SK-N-SH treated with all-trans-retinoic acid at 6 μM for 48 hours (cell line): ENCODE measurements at regions not wholly inside any gene's neighbourhood (a gene's known extent, or its start where the extent isn't known, plus 50 kb on each side); places are given as distances from the start of the nearest gene placed in this dataset.

Source experiments
- ATAC-seq: fragments of 200-7000 bp; cut with Tn5 transposase; 3 replicates; pipeline ENCODE4 v1.9.1; 2020; ENCODE audit warnings: mild to moderate bottlenecking, moderate library complexity
- ARNTL ChIP-seq: fragments of 450-650 bp; formaldehyde crosslinking; IDR thresholded peaks from 2 replicates; pipeline ENCODE4 v1.5.0; 2020; ENCODE audit warnings: low read depth, mild to moderate bottlenecking, moderate library complexity, borderline replicate concordance
- CSDC2 ChIP-seq: fragments of 250-450 bp; sonication (Bioruptor Pico); IDR thresholded peaks from 2 replicates; pipeline ENCODE4 v1.5.0; 2020; ENCODE audit warnings: mild to moderate bottlenecking, moderate library complexity
- ESRRG ChIP-seq: fragments of 250-450 bp; sonication (Bioruptor Pico); IDR thresholded peaks from 2 replicates; pipeline ENCODE4 v1.6.1; 2021; ENCODE audit warnings: mild to moderate bottlenecking
- GLIS3 ChIP-seq: fragments of 250-450 bp; sonication (Bioruptor Pico); IDR thresholded peaks from 2 replicates; pipeline ENCODE4 v1.5.0; 2020; ENCODE audit warnings: mild to moderate bottlenecking, moderate library complexity
- ISL1 ChIP-seq: fragments of 250-450 bp; sonication (Bioruptor Pico); IDR thresholded peaks from 2 replicates; pipeline ENCODE4 v2.1.2; 2022; ENCODE audit warnings: mild to moderate bottlenecking, moderate library complexity
- PPARA ChIP-seq: fragments of 250-450 bp; sonication (Bioruptor Pico); IDR thresholded peaks from 2 replicates; pipeline ENCODE4 v1.5.0; 2020; ENCODE audit warnings: mild to moderate bottlenecking, borderline replicate concordance
- RARB ChIP-seq: fragments of 250-450 bp; sonication (Bioruptor Pico); IDR thresholded peaks from 2 replicates; pipeline ENCODE4 v1.8.0; 2021; ENCODE audit warnings: mild to moderate bottlenecking, moderate library complexity
- SNAI2 ChIP-seq: fragments of 250-450 bp; sonication (Bioruptor Pico); IDR thresholded peaks from 2 replicates; pipeline ENCODE4 v1.5.0; 2020; ENCODE audit warnings: mild to moderate bottlenecking, moderate library complexity
- TCF4 ChIP-seq: fragments of 250-450 bp; sonication (Bioruptor Pico); IDR thresholded peaks from 2 replicates; pipeline ENCODE4 v1.8.0; 2021; ENCODE audit warnings: mild to moderate bottlenecking, moderate library complexity, borderline replicate concordance
- ZC3H10 ChIP-seq: fragments of 250-450 bp; sonication (Bioruptor Pico); IDR thresholded peaks from 2 replicates; pipeline ENCODE4 v1.5.1; 2021; ENCODE audit warnings: mild to moderate bottlenecking, moderate library complexity
- ZFP3 ChIP-seq: fragments of 250-450 bp; sonication (Bioruptor Pico); IDR thresholded peaks from 2 replicates; pipeline ENCODE4 v1.5.0; 2020; ENCODE audit warnings: mild to moderate bottlenecking, moderate library complexity
- ZFP30 ChIP-seq: fragments of 450-650 bp; formaldehyde crosslinking; IDR thresholded peaks from 2 replicates; pipeline ENCODE4 v1.5.0; 2022; ENCODE audit warnings: mild to moderate bottlenecking, moderate library complexity
- ZNF565 ChIP-seq: fragments of 450-650 bp; formaldehyde crosslinking; conservative IDR thresholded peaks from 2 replicates; pipeline ENCODE4 v1.5.0; 2020; ENCODE audit warnings: low read depth, mild to moderate bottlenecking, moderate library complexity
- ZNF70 ChIP-seq: fragments of 450-650 bp; formaldehyde crosslinking; IDR thresholded peaks from 2 replicates; pipeline ENCODE4 v1.5.0; 2020; ENCODE audit warnings: mild to moderate bottlenecking, moderate library complexity
- ZNF8 ChIP-seq: fragments of 450-650 bp; formaldehyde crosslinking; IDR thresholded peaks from 2 replicates; pipeline ENCODE4 v1.5.0; 2020; ENCODE audit warnings: mild to moderate bottlenecking, moderate library complexity
- TF ChIP-seq, protein P1 (sequence below): fragments of 250-450 bp; sonication (Bioruptor Pico); IDR thresholded peaks from 2 replicates; pipeline ENCODE4 v1.8.0; 2021; ENCODE audit warnings: low read depth, mild to moderate bottlenecking, moderate library complexity, borderline replicate concordance
- TF ChIP-seq, protein P2 (sequence below): fragments of 250-450 bp; sonication (Bioruptor Pico); IDR thresholded peaks from 2 replicates; pipeline ENCODE4 v1.8.0; 2020; ENCODE audit warnings: mild to moderate bottlenecking, moderate library complexity, borderline replicate concordance
- TF ChIP-seq, protein P3 (sequence below): fragments of 250-450 bp; sonication (Bioruptor Pico); IDR thresholded peaks from 2 replicates; pipeline ENCODE4 v1.5.1; 2020; ENCODE audit warnings: low read depth, mild to moderate bottlenecking, moderate library complexity
- TF ChIP-seq, protein P4 (sequence below): fragments of 250-450 bp; sonication (Bioruptor Pico); IDR thresholded peaks from 2 replicates; pipeline ENCODE4 v1.5.0; 2020; ENCODE audit warnings: mild to moderate bottlenecking, moderate library complexity

DNA sequence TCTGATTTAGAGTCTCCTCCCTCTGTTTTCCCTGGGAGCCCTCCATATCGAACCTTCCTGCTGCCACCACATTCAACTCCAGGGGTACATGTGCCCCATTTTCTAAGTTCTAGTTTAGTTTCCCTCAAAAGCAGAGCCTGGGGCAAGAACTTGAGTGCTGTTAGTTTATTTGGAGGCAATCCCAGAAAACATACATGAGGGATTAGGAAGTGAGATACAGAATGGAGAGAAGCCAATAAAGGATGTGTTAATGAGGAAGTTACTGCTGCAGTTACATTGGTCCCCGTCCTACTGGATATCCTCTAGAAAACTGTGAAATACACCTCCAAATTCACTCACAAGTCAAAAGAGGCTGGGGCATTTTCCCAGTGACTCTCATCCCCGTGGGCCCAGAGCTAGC is 159.4 kb upstream of the SMARCA2 start:
- TF ChIP-seq ZNF70 (CRISPR knock-in tag) (no peak), ESRRG (CRISPR knock-in tag) (no peak), RARB (no peak), CSDC2 (CRISPR knock-in tag) (no peak)
- TF ChIP-seq, protein P1, sequence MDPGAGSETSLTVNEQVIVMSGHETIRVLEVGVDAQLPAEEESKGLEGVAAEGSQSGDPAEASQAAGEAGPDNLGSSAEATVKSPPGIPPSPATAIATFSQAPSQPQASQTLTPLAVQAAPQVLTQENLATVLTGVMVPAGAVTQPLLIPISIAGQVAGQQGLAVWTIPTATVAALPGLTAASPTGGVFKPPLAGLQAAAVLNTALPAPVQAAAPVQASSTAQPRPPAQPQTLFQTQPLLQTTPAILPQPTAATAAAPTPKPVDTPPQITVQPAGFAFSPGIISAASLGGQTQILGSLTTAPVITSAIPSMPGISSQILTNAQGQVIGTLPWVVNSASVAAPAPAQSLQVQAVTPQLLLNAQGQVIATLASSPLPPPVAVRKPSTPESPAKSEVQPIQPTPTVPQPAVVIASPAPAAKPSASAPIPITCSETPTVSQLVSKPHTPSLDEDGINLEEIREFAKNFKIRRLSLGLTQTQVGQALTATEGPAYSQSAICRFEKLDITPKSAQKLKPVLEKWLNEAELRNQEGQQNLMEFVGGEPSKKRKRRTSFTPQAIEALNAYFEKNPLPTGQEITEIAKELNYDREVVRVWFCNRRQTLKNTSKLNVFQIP: no peak
- no peak for ATAC-seq

- TF ChIP-seq ZFP3 (CRISPR knock-in tag): no peak
- TF ChIP-seq ZC3H10 (CRISPR knock-in tag): no peak
- TF ChIP-seq, protein P2, sequence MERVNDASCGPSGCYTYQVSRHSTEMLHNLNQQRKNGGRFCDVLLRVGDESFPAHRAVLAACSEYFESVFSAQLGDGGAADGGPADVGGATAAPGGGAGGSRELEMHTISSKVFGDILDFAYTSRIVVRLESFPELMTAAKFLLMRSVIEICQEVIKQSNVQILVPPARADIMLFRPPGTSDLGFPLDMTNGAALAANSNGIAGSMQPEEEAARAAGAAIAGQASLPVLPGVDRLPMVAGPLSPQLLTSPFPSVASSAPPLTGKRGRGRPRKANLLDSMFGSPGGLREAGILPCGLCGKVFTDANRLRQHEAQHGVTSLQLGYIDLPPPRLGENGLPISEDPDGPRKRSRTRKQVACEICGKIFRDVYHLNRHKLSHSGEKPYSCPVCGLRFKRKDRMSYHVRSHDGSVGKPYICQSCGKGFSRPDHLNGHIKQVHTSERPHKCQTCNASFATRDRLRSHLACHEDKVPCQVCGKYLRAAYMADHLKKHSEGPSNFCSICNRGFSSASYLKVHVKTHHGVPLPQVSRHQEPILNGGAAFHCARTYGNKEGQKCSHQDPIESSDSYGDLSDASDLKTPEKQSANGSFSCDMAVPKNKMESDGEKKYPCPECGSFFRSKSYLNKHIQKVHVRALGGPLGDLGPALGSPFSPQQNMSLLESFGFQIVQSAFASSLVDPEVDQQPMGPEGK (CRISPR knock-in tag): no peak
- TF ChIP-seq CSDC2 (CRISPR knock-in tag): no peak
- no peak for TF ChIP-seq ARNTL (CRISPR knock-in tag)
- no peak for TF ChIP-seq ZNF565
- no peak for TF ChIP-seq PPARA
- TF ChIP-seq RARB: no peak
- no peak for ATAC-seq
Measured at GRCh38 chr9:1857808-1858207, 157.3 kb upstream of the SMARCA2 start.

DNA sequence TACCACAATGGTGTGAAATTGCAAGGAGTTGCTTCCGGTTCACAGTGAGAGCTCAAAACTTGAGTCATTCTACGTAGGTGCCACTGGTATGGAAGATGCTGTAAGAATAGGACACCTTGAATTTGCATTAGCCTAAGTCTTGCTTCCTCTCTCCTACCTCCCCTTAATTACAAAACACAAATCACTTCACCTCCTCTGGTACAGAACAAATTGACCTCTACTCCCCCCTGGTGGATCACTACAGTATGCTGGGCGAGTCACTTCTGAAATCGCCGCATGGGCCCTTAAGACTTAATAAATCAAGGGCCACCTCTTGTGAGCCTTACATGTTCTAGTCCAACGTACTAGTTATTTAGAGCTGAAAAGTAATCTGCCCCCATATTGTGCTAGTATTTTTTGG is 145.3 kb upstream of the SMARCA2 start:
- ATAC-seq: no peak
- TF ChIP-seq, protein P3, sequence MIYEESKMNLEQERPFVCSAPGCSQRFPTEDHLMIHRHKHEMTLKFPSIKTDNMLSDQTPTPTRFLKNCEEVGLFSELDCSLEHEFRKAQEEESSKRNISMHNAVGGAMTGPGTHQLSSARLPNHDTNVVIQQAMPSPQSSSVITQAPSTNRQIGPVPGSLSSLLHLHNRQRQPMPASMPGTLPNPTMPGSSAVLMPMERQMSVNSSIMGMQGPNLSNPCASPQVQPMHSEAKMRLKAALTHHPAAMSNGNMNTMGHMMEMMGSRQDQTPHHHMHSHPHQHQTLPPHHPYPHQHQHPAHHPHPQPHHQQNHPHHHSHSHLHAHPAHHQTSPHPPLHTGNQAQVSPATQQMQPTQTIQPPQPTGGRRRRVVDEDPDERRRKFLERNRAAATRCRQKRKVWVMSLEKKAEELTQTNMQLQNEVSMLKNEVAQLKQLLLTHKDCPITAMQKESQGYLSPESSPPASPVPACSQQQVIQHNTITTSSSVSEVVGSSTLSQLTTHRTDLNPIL (CRISPR knock-in tag): no peak
- no peak for TF ChIP-seq ZNF8 (CRISPR knock-in tag)
- TF ChIP-seq ZNF70 (CRISPR knock-in tag): no peak
- no peak for TF ChIP-seq ZFP3 (CRISPR knock-in tag)
- no peak for TF ChIP-seq ESRRG (CRISPR knock-in tag)
- TF ChIP-seq ISL1 (CRISPR knock-in tag): no peak
- TF ChIP-seq, protein P4, sequence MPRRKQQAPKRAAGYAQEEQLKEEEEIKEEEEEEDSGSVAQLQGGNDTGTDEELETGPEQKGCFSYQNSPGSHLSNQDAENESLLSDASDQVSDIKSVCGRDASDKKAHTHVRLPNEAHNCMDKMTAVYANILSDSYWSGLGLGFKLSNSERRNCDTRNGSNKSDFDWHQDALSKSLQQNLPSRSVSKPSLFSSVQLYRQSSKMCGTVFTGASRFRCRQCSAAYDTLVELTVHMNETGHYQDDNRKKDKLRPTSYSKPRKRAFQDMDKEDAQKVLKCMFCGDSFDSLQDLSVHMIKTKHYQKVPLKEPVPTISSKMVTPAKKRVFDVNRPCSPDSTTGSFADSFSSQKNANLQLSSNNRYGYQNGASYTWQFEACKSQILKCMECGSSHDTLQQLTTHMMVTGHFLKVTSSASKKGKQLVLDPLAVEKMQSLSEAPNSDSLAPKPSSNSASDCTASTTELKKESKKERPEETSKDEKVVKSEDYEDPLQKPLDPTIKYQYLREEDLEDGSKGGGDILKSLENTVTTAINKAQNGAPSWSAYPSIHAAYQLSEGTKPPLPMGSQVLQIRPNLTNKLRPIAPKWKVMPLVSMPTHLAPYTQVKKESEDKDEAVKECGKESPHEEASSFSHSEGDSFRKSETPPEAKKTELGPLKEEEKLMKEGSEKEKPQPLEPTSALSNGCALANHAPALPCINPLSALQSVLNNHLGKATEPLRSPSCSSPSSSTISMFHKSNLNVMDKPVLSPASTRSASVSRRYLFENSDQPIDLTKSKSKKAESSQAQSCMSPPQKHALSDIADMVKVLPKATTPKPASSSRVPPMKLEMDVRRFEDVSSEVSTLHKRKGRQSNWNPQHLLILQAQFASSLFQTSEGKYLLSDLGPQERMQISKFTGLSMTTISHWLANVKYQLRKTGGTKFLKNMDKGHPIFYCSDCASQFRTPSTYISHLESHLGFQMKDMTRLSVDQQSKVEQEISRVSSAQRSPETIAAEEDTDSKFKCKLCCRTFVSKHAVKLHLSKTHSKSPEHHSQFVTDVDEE (CRISPR knock-in tag): no peak
- TF ChIP-seq TCF4 (CRISPR knock-in tag): no peak
- TF ChIP-seq CSDC2 (CRISPR knock-in tag): no peak

- ATAC-seq: no peak
- TF ChIP-seq, protein P1: no peak
- no peak for TF ChIP-seq ZNF8 (CRISPR knock-in tag)
- TF ChIP-seq, all 23 proteins: peak for 0
Measured at GRCh38 chr9:1870915-1871314, 144.2 kb upstream of the SMARCA2 start.

- no peak for ATAC-seq
- TF ChIP-seq, protein P4 (CRISPR knock-in tag): no peak
- TF ChIP-seq ISL1 (CRISPR knock-in tag) (no peak), ZFP3 (CRISPR knock-in tag) (no peak), ZNF565 (no peak), ZNF70 (CRISPR knock-in tag) (no peak), RARB (no peak), SNAI2 (no peak), ZFP30 (CRISPR knock-in tag) (no peak), PPARA (no peak), ZNF8 (CRISPR knock-in tag) (no peak), GLIS3 (no peak)
- TF ChIP-seq, protein P1: no peak
Measured at GRCh38 chr9:1871626-1872419, 143.3 kb upstream of the SMARCA2 start.
